ENCODE measurements at regions not wholly inside any gene's neighbourhood (a gene's known extent, or its start where the extent isn't known, plus 50 kb on each side); places are given as distances from the start of the nearest gene placed in this dataset.

DNA sequence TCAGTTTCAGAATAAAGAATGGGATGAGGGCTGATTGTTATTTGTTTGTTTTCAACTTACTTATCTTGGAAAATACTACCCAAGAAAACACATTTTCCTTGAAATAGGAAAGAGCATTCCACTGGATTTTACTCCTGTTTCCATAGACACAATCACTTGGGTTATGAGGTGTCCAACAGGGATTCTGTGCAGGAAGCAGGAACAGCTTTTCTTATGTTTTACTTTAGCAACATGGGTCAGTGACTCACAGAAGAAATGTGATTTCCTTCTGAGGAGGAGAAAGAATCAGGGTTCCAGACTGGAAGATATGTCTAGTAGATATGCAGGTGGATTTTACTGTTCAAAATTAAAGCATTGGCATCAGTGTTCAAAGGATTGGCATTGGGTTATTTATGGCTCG is 180.8 kb upstream of the GPC6 start:
- no peak for TF ChIP-seq CHD4 (IDR thresholded peaks at IDR 0.05; ENCODE audit: borderline replicate concordance)
- TF ChIP-seq, protein P1, sequence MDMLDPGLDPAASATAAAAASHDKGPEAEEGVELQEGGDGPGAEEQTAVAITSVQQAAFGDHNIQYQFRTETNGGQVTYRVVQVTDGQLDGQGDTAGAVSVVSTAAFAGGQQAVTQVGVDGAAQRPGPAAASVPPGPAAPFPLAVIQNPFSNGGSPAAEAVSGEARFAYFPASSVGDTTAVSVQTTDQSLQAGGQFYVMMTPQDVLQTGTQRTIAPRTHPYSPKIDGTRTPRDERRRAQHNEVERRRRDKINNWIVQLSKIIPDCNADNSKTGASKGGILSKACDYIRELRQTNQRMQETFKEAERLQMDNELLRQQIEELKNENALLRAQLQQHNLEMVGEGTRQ (IDR thresholded peaks at IDR 0.05) = no peak
- TF ChIP-seq RFX5 (IDR thresholded peaks at IDR 0.05) = no peak

Data from A549 (cell line).